HG03025 (cell line): ENCODE measurements at regions not wholly inside any gene's neighbourhood (a gene's known extent, or its start where the extent isn't known, plus 50 kb on each side); places are given as distances from the start of the nearest gene placed in this dataset.

Experiments
- ATAC-seq: cut with Tn5 transposase; IDR thresholded peaks from one replicate; pipeline ENCODE4 v1.9.1; 2021; ENCODE audit warnings: mild to moderate bottlenecking, moderate library complexity; ENCODE audit not compliant: unreplicated experiment, low FRiP score

- ATAC-seq, result no peak
These were observed 150.1 kb upstream of the RPS6KA2 start for GRCh38 chr6:166777096-166777630.

- no peak for ATAC-seq
These were observed 149.5 kb upstream of the RPS6KA2 start for GRCh38 chr6:166776571-166776970.

- ATAC-seq, result no peak
These were observed 148.8 kb upstream of the RPS6KA2 start for GRCh38 chr6:166775923-166776220.

DNA sequence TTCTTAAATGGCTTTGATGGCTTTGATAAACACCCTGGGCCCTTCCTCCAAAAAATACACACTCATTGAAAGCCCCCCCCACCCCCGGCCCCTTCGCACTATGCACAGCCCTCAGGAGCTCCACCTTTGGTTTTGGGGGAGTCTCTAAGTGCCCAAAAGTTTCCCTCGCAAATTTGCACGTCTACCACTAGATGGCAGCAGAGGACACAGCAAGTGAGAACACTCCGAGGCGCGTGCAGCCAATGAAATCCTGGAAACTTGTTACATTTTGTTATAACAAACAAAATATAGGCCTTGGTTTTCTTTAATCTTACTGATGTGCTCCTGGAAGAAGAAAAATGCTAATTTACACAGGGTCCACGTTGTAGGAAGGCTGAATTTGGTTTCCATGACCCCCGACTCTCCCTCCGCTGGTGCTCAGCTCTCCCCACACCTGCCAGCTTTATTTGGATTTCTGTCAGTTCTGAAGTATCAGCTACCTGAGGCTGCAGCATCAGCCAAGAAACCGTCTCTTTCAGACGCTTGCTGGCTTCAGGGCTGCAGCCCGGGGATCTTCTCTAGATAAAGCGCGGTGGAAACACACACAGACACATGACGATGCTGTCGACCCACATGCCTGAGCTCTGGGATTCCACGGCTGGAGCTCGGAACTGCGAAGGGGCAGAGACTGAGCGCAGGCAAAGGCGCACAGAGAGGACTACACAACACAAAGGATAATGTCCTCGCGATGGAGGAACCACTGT is 148.3 kb upstream of the RPS6KA2 start:
- no peak for ATAC-seq

DNA sequence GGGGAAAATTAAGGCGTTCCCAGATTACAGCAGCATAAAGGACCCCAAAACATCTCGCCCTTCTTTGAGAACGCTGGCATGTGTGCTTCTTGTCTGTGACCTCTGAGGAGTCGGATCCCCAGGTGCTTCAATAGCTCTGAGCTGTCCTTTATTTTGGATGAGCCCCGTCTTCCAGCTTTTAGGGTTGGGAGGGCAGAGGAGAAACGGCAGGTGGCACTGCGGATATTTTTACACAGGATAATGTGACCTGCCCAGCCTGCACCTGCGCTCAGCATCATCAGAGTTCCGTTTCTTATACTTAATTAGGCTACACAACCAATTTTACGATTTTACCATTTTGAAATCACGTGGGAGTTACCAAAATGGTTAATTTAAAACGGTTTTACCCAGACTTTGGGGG is 147.7 kb upstream of the RPS6KA2 start:
- ATAC-seq, result no peak

DNA sequence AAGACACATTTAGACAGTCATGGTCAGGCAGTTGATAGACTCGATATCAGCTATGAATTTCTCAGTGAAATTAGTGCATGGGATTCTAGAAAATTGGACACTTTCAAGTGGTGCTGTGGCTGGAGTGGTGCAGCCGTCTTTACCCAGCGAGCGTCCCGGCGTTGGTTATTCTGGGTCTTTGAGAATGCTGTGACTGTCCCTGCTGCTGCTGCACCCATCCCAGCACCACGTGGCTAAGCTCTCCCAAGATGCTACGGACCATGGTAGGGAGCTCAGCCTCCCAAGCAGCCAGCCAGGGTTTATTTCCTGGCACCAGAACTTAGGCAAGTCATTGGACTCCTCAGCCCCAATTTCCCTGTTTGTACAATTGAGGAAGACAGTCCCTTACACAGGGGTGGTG is 147.2 kb upstream of the RPS6KA2 start:
- no peak for ATAC-seq

- no peak for ATAC-seq
These were observed 145.5 kb upstream of the RPS6KA2 start for GRCh38 chr6:166772518-166772917.

DNA sequence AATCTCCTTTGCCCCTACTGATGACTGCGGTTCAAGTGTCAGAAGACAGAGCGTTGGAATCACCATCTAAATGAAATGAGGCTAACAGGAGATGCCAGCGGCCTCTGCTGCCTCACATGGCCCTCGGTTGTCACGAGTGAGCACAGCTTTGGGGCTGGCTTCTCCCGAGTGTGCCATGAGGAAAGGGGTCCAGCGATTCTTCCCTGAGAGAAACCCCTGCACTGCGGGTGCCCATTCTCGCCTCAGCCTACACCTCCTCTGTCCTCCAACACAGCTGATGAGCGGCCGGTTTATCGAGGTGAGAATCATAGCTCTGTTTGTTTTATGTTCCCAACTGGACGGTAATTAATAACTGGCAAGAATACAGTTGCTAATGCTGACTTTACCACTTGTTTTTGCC is 144.7 kb upstream of the RPS6KA2 start:
- ATAC-seq, result no peak

GRCh38 chr6:166770216-166771116 is 143.4 kb upstream of the RPS6KA2 start:
- ATAC-seq, result no peak

- ATAC-seq, result no peak
These were observed 142.6 kb upstream of the RPS6KA2 start for GRCh38 chr6:166769648-166770047.

- ATAC-seq, result no peak
These were observed 141.7 kb upstream of the RPS6KA2 start for GRCh38 chr6:166768761-166769160.

GRCh38 chr6:166767230-166767629 is 140.2 kb upstream of the RPS6KA2 start:
- no peak for ATAC-seq

DNA sequence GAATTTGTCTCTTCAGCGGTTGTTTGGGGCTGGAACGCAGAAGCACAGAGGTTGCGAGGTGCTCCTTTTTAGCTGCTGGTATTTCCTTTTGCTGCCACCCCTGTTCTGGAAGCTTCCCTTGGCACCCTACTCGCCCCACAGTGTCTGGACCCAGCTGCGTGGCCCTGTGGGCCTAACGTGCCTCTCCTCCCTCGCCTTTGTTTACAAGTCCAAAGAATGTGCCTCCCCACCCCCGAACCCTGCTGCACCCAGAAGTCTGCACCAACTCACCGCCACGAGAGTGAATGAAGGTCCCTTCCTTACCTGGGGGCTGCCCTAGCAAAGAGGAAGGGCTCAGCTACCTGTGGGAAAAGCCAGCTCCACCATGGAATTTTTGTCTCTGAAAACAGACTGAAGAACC is 139.7 kb upstream of the RPS6KA2 start:
- no peak for ATAC-seq

DNA sequence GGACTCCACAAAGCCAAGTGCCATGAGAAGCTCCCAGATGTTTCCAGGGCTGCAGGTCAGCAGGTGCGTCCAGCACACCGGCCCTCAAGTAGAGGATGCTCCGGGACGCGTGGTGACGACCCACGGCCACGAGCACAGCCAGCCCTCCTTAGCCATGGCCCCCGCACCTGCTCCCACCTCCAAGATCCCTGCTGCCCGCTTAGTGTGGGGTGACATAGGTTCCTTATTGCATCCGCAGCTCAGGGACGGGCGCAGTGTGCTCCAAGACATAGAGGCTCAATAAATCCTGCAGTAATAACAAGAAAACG is 138.1 kb upstream of the RPS6KA2 start:
- no peak for ATAC-seq

GRCh38 chr6:166764473-166765233 is 137.6 kb upstream of the RPS6KA2 start:
- ATAC-seq, result no peak

GRCh38 chr6:166763606-166764472 is 136.8 kb upstream of the RPS6KA2 start:
- ATAC-seq, result no peak

DNA sequence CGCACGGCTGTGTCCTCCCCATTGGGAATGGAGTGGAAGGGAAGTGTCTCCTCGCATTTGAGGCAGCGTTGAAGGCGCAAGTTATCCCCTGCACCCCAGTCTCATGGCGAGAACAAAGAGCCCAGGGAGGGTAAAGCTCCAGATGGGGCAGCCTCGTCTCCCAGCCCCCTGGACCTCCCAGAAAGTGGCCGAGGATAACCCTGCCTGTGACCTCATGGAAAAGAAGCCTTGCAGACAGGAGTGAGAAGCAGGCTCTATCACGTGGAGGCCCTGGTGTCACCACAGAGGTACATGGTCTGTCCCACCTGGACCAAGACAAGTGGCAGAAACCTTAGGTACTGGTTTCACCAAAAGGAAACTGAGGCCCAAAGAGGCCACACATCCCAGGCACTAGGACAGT is 134.8 kb upstream of the RPS6KA2 start:
- no peak for ATAC-seq

- ATAC-seq, result no peak
These were observed 133.2 kb upstream of the RPS6KA2 start for GRCh38 chr6:166760288-166760687.

DNA sequence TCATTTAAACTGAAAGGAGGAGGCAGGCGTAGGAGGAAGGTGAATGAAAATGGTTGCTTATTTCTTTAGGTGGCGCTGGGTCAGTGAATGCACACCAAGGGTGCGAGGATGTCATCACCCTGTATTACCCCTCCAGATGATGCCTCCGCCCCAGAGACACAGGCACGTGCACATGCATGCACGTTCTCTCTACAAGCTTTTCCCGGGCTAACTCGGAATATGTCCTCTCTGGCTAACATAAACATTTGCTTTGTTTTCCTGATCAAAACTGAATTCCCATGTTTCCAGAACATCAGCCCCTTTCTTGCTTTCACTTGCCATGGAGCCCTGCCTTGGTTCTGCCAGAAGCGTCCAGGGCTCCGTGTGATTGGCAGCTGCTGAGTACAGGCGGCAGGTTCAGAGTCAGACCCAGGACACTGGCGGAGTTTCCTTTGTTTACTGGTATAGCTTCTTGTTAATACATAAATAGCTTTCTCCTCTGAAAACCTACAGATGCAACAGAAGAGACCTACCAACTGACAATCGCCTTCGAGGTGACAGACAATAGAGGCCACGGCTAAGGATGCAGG is 131.2 kb upstream of the RPS6KA2 start:
- ATAC-seq, result no peak
